Gastrocnemius medialis (tissue), 4 donors: ENCODE measurements at regions not wholly inside any gene's neighbourhood (a gene's known extent, or its start where the extent isn't known, plus 50 kb on each side); places are given as distances from the start of the nearest gene placed in this dataset.

ENCODE experiments used
- ATAC-seq, 2 donors: fragments of 150-250 bp; one replicate each; pipeline ENCODE4 v1.9.1; 2016
- DNase-seq, 2 donors: peaks; one replicate each; pipeline ENCODE4 v3.0.0-alpha.2; 2019
- H3K27ac ChIP-seq, 4 donors: fragments of 200-600 bp; sonication (generic); 1 replicate in 1 of 4; 2 replicates in 3 of 4; pipeline ENCODE4 v1.5.1; 2016 to 2018; ENCODE audit warnings: mild to moderate bottlenecking in 2 of 4, moderate library complexity in 1 of 4
- H3K27me3 ChIP-seq, 3 donors: fragments of 200-600 bp; sonication (generic) in 2 of 3; 1 replicate in 1 of 3; 2 replicates in 2 of 3; pipeline versions ENCODE4 v1.5.1 to v1.6.0; 2016 to 2019; ENCODE audit warnings: mild to moderate bottlenecking in 1 of 3, moderate library complexity in 1 of 3
- H3K36me3 ChIP-seq, 2 donors: fragments of 200-600 bp; sonication (generic) in 1 of 2; one replicate each; pipeline ENCODE4 v1.5.1; 2017 to 2018
- H3K4me1 ChIP-seq, 2 donors: fragments of 200-600 bp; sonication (generic) in 1 of 2; one replicate each; pipeline ENCODE4 v1.5.1; 2016 to 2017; ENCODE audit warnings: mild to moderate bottlenecking in 2 of 2
- H3K4me3 ChIP-seq, 4 donors: fragments of 200-600 bp; sonication (generic) in 3 of 4; 1 replicate in 1 of 4; 2 replicates in 3 of 4; pipeline ENCODE4 v1.5.1; 2016 to 2019; ENCODE audit warnings: mild to moderate bottlenecking in 2 of 4
- H3K9me3 ChIP-seq, 3 donors: fragments of 200-600 bp; sonication (generic) in 2 of 3; 1 replicate in 1 of 3; 2 replicates in 2 of 3; pipeline ENCODE4 v1.5.1; 2016 to 2019
- CTCF ChIP-seq, 5 experiments: fragments of 450-650 bp in 3 of 5; fragments of 200-600 bp in 2 of 5; sonication (generic) in 2 of 5; IDR thresholded peaks in 4 of 5; conservative IDR thresholded peaks in 1 of 5; 1 replicate in 4 of 5; 2 replicates in 1 of 5; pipeline ENCODE4 v1.5.1; 2016 to 2019; ENCODE audit warnings: antibody characterized with exemption in 5 of 5, mild to moderate bottlenecking in 3 of 5, moderate library complexity in 3 of 5
- POLR2A ChIP-seq, 2 donors: fragments of 450-650 bp; IDR thresholded peaks; one replicate each; pipeline ENCODE4 v1.6.1; 2017; ENCODE audit warnings: antibody characterized with exemption in 2 of 2, mild to moderate bottlenecking in 2 of 2, moderate library complexity in 2 of 2
- in situ Hi-C, 4 donors: fragments of 200-750 bp; cut with MboI; loops; one replicate each; pipeline versions ENCODE4 v1.15.0 to v1.8.0; 2017; ENCODE audit warnings: low sequenced_read_pairs in 4 of 4
- intact Hi-C: fragments of 100-400 bp; cut with DNase I; formaldehyde crosslinking; loops from one replicate; pipeline ENCODE4 v1.15.1; 2023; ENCODE audit warnings: low total_unique reads

DNA sequence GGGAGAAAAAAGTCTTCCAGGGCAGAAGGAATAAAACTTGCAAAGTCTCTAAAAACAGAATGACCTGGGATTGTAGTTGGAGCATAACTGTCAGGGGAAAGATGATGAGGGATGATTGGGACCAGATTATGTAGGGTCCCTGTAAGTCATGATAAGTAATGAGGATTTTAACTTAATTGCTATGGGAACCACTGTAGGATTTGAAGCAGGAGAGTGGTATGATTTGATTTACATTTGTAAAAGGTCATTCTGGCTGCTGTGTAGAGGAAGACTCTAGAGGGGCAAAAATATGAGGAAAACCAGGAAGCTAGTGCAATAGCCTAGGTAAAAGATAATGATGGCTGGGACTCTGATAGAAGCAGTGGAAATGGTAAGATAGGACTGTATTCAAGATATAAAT is 900.2 kb downstream of the DIAPH3 start:
- ATAC-seq (no peak), DNase-seq (no peak)
- intact Hi-C loops = no loop called here
- no peaks in the 10 kb centered on the region for H3K36me3 ChIP-seq
- TF ChIP-seq CTCF (IDR thresholded peaks at IDR 0.05 in 4 of 5, conservative IDR thresholded peaks at IDR 0.05 in 1 of 5) (no peak), POLR2A (IDR thresholded peaks at IDR 0.05) (no peak)
- H3K4me1 ChIP-seq = no peaks in the 10 kb centered on the region
- no peaks in the 10 kb centered on the region for H3K27me3 ChIP-seq
- in situ Hi-C loops = no loop called here
- no peaks in the 10 kb centered on the region for H3K9me3 ChIP-seq
- H3K4me3 ChIP-seq = no peak overlapping the region
- H3K27ac ChIP-seq = no peak overlapping the region

DNA sequence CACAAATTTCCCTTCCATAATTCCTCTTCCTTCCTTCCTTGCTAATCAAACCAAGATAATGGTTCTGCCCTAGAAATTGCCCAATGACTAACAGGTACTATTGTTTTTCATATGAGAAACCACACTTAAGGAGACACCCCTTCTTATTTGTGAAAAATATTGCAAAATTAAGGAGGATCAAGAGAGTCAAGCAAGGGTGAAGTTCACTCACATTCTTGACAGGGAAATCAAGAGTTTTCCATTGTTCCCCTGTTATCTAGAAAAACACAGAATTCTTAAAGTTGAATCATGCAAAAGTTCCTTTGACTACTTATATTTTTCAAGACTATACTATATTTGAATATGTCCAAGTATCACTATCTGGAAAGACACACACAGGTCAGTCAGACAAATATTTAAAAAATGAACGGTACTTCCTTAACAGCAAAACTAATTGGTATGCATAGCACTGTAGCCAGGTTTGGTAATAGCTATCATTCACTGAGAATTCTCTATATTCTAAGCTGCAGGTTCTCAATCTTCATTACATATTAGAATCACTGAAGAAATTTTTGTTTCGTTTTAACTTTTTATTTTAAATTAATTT is 897.2 kb downstream of the DIAPH3 start:
- ATAC-seq (no peak), DNase-seq (no peak)
- H3K36me3 ChIP-seq = no peaks in the 10 kb centered on the region
- H3K4me3 ChIP-seq = no peak overlapping the region
- no peaks in the 10 kb centered on the region for H3K27me3 ChIP-seq
- H3K9me3 ChIP-seq = no peaks in the 10 kb centered on the region
- in situ Hi-C loops (no loop called here), intact Hi-C loops (no loop called here)
- TF ChIP-seq CTCF (IDR thresholded peaks at IDR 0.05 in 4 of 5, conservative IDR thresholded peaks at IDR 0.05 in 1 of 5) (no peak), POLR2A (IDR thresholded peaks at IDR 0.05) (no peak)
- no peak overlapping the region for H3K27ac ChIP-seq
- no peaks in the 10 kb centered on the region for H3K4me1 ChIP-seq

DNA sequence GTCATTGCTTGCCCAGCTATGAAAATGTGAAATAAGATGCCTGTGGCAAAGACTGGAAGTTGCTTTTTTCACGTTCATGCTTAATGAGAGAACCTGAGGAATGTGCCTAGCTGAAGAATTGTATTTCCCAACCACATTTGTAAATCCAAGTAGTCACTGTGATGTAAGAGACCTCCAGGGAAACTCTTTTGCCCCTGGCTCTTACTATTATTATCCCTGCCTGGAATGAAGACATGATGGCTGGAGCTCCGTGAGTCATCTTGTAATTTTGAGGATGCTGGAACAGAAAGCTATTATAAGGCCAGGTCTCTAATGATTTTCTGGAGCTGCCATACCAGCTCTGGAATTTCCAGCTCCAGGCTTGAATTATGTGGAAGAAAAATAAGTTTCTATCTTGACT is 894.3 kb downstream of the DIAPH3 start:
- no peaks in the 10 kb centered on the region for H3K9me3 ChIP-seq
- no peaks in the 10 kb centered on the region for H3K27me3 ChIP-seq
- ATAC-seq (no peak), DNase-seq (no peak)
- no peaks in the 10 kb centered on the region for H3K4me1 ChIP-seq
- TF ChIP-seq POLR2A (IDR thresholded peaks at IDR 0.05) (no peak), CTCF (IDR thresholded peaks at IDR 0.05 in 4 of 5, conservative IDR thresholded peaks at IDR 0.05 in 1 of 5) (no peak)
- in situ Hi-C loops = no loop called here
- no peaks in the 10 kb centered on the region for H3K36me3 ChIP-seq
- no peak overlapping the region for H3K27ac ChIP-seq
- intact Hi-C loops = no loop called here
- H3K4me3 ChIP-seq = no peak overlapping the region

- H3K4me1 ChIP-seq = no peaks in the 10 kb centered on the region
- H3K9me3 ChIP-seq = no peaks in the 10 kb centered on the region
- no peaks in the 10 kb centered on the region for H3K27me3 ChIP-seq
- H3K4me3 ChIP-seq = no peak overlapping the region
- TF ChIP-seq CTCF (IDR thresholded peaks at IDR 0.05 in 4 of 5, conservative IDR thresholded peaks at IDR 0.05 in 1 of 5) (no peak), POLR2A (IDR thresholded peaks at IDR 0.05) (no peak)
- H3K27ac ChIP-seq = no peak overlapping the region
- H3K36me3 ChIP-seq = no peaks in the 10 kb centered on the region
- in situ Hi-C loops = no loop called here
- no peak for ATAC-seq
- intact Hi-C loops = no loop called here
- no peak for DNase-seq
These were observed 893.4 kb downstream of the DIAPH3 start for GRCh38 chr13:59270327-59270726.
